Fibroblast of lung (primary cell): ENCODE measurements at regions not wholly inside any gene's neighbourhood (a gene's known extent, or its start where the extent isn't known, plus 50 kb on each side); places are given as distances from the start of the nearest gene placed in this dataset.

Source experiments
- DNase-seq, 2 donors: peaks; one replicate each; pipeline versions ENCODE4 v3.0.0 to v3.0.0-alpha.2; 2010; ENCODE audit warnings: low read depth in 2 of 2
- H2AFZ ChIP-seq: 2 replicates; pipeline ENCODE4 v1.5.1; 2012; ENCODE audit warnings: low read length, control low read depth, inconsistent platforms
- H3K27ac ChIP-seq: 2 replicates; pipeline ENCODE4 v1.5.1; 2011; ENCODE audit warnings: low read length, control low read depth; ENCODE audit not compliant: insufficient read depth
- H3K27me3 ChIP-seq: 2 replicates; pipeline ENCODE4 v1.5.1; 2011; ENCODE audit warnings: mild to moderate bottlenecking, low read length; ENCODE audit not compliant: control insufficient read depth, insufficient read depth
- H3K36me3 ChIP-seq: 2 replicates; pipeline ENCODE4 v1.5.1; 2011; ENCODE audit warnings: low read length; ENCODE audit not compliant: control insufficient read depth, insufficient read depth
- H3K4me1 ChIP-seq: 2 replicates; pipeline ENCODE4 v1.5.1; 2011; ENCODE audit warnings: low read length; ENCODE audit not compliant: control insufficient read depth, insufficient read depth; ENCODE audit errors: extremely low read depth
- H3K4me2 ChIP-seq: 2 replicates; pipeline ENCODE4 v1.5.1; 2011; ENCODE audit warnings: low read length, control low read depth; ENCODE audit not compliant: insufficient read depth; ENCODE audit errors: extremely low read depth
- H3K4me3 ChIP-seq, 4 experiments: fragments of 200-600 bp in 1 of 4; sonication (generic) in 1 of 4; replicated peaks in 1 of 4; 2 replicates each; pipeline ENCODE4 v1.5.1; 2011 to 2016; ENCODE audit warnings: low read length in 4 of 4, low read depth in 3 of 4, mild to moderate bottlenecking in 3 of 4, control low read depth in 2 of 4, inconsistent platforms in 1 of 4, mixed read lengths in 1 of 4; ENCODE audit not compliant: insufficient read depth in 1 of 4; ENCODE audit errors: control extremely low read depth in 1 of 4
- H3K79me2 ChIP-seq: 2 replicates; pipeline ENCODE4 v1.5.1; 2012; ENCODE audit warnings: mild to moderate bottlenecking, low read length, inconsistent platforms; ENCODE audit not compliant: control insufficient read depth, insufficient read depth
- H3K9ac ChIP-seq: 2 replicates; pipeline ENCODE4 v1.5.1; 2011; ENCODE audit warnings: mild to moderate bottlenecking, low read length, control low read depth; ENCODE audit not compliant: insufficient read depth
- H3K9me3 ChIP-seq: 2 replicates; pipeline ENCODE4 v1.5.1; 2012; ENCODE audit warnings: low read depth, low read length; ENCODE audit not compliant: control insufficient read depth, insufficient read depth
- H4K20me1 ChIP-seq: 2 replicates; pipeline ENCODE4 v1.5.1; 2011; ENCODE audit warnings: low read length; ENCODE audit not compliant: control insufficient read depth, insufficient read depth; ENCODE audit errors: extremely low read depth
- CTCF ChIP-seq, 2 donors: IDR thresholded peaks in 1 of 2; conservative IDR thresholded peaks in 1 of 2; 1 replicate in 1 of 2; 2 replicates in 1 of 2; pipeline ENCODE4 v1.5.1; 2011 to 2012; ENCODE audit warnings: low read length in 2 of 2, control low read depth in 1 of 2, inconsistent platforms in 1 of 2, low read depth in 1 of 2, mild to moderate bottlenecking in 1 of 2
- EZH2 ChIP-seq: IDR thresholded peaks from 2 replicates; pipeline ENCODE4 v1.5.1; 2012; ENCODE audit warnings: low read length, control low read depth, mild to moderate bottlenecking; ENCODE audit errors: missing control alignments

GRCh38 chr5:167552356-167552755 lies 739.1 kb upstream of the WWC1 start:
- H4K20me1 ChIP-seq: no peaks in the 10 kb centered on the region
- no peak overlapping the region for H3K27ac ChIP-seq
- H2AFZ ChIP-seq: no peak overlapping the region
- no peak overlapping the region for H3K9ac ChIP-seq
- no peaks in the 10 kb centered on the region for H3K36me3 ChIP-seq
- no peak overlapping the region for H3K4me3 ChIP-seq
- TF ChIP-seq EZH2 (no peak), CTCF (conservative IDR thresholded peaks at IDR 0.05 in 1 of 2, IDR thresholded peaks at IDR 0.05 in 1 of 2; ENCODE audit: low read depth in 1 of 2, low read length in 2 of 2) (no peak)
- no peak overlapping the region for H3K4me2 ChIP-seq
- H3K79me2 ChIP-seq: no peaks in the 10 kb centered on the region
- DNase-seq: no peak
- H3K9me3 ChIP-seq: no peaks in the 10 kb centered on the region
- no peaks in the 10 kb centered on the region for H3K4me1 ChIP-seq
- H3K27me3 ChIP-seq: no peaks in the 10 kb centered on the region

GRCh38 chr5:167553511-167553910 lies 737.9 kb upstream of the WWC1 start:
- no peak for DNase-seq
- Histone ChIP-seq H3K36me3 (no peaks in the 10 kb centered on the region), H2AFZ (no peak overlapping the region), H3K79me2 (no peaks in the 10 kb centered on the region), H4K20me1 (no peaks in the 10 kb centered on the region), H3K27me3 (no peaks in the 10 kb centered on the region), H3K9me3 (no peaks in the 10 kb centered on the region), H3K4me2 (no peak overlapping the region), H3K9ac (no peak overlapping the region), H3K4me3 (no peak overlapping the region), H3K4me1 (no peaks in the 10 kb centered on the region), H3K27ac (no peak overlapping the region)
- TF ChIP-seq EZH2 (no peak), CTCF (conservative IDR thresholded peaks at IDR 0.05 in 1 of 2, IDR thresholded peaks at IDR 0.05 in 1 of 2; ENCODE audit: low read depth in 1 of 2, low read length in 2 of 2) (no peak)

GRCh38 chr5:167554564-167555290 lies 736.7 kb upstream of the WWC1 start:
- Histone ChIP-seq H3K36me3 (no peaks in the 10 kb centered on the region), H3K4me2 (no peak overlapping the region), H3K27ac (no peak overlapping the region), H3K79me2 (no peaks in the 10 kb centered on the region), H4K20me1 (no peaks in the 10 kb centered on the region), H3K9me3 (no peaks in the 10 kb centered on the region), H2AFZ (no peak overlapping the region), H3K27me3 (no peaks in the 10 kb centered on the region), H3K4me3 (no peak overlapping the region), H3K4me1 (no peaks in the 10 kb centered on the region), H3K9ac (no peak overlapping the region)
- DNase-seq: no peak
- TF ChIP-seq EZH2: no peak
- no peak for TF ChIP-seq CTCF (conservative IDR thresholded peaks at IDR 0.05 in 1 of 2, IDR thresholded peaks at IDR 0.05 in 1 of 2; ENCODE audit: low read depth in 1 of 2, low read length in 2 of 2)
